HepG2 (cell line): ENCODE measurements at regions not wholly inside any gene's neighbourhood (a gene's known extent, or its start where the extent isn't known, plus 50 kb on each side); places are given as distances from the start of the nearest gene placed in this dataset.

Experiments used
- FOXA1 ChIP-seq, 2 experiments: fragments of 450-650 bp in 1 of 2; sonication (generic) in 1 of 2; formaldehyde crosslinking in 1 of 2; IDR thresholded peaks; 2 replicates each; pipeline versions ENCODE4 v1.4.0 to v1.6.1; 2016 to 2020; ENCODE audit warnings: missing genetic modification reagents in 1 of 2
- FOXM1 ChIP-seq: sonication (generic); formaldehyde crosslinking; IDR thresholded peaks from 2 replicates; pipeline ENCODE4 v1.5.0; 2020; ENCODE audit warnings: missing genetic modification reagents
- JDP2 ChIP-seq: sonication (generic); formaldehyde crosslinking; IDR thresholded peaks from 2 replicates; pipeline ENCODE4 v1.8.1; 2022; ENCODE audit warnings: missing genetic modification reagents, borderline replicate concordance
- MED8 ChIP-seq: sonication (generic); formaldehyde crosslinking; IDR thresholded peaks from 2 replicates; pipeline ENCODE4 v1.8.1; 2023; ENCODE audit warnings: mild to moderate bottlenecking, missing genetic modification reagents; ENCODE audit not compliant: insufficient replicate concordance
- MTF1 ChIP-seq: sonication (generic); formaldehyde crosslinking; IDR thresholded peaks from 2 replicates; pipeline ENCODE4 v1.5.0; 2020; ENCODE audit warnings: missing genetic modification reagents
- NCOA1 ChIP-seq: sonication (generic); formaldehyde crosslinking; IDR thresholded peaks from 2 replicates; pipeline ENCODE4 v1.9.0; 2021; ENCODE audit warnings: missing genetic modification reagents
- NR1H2 ChIP-seq: sonication (generic); formaldehyde crosslinking; IDR thresholded peaks from 2 replicates; pipeline ENCODE4 v1.8.1; 2022; ENCODE audit warnings: low read depth, missing genetic modification reagents, borderline replicate concordance
- SMAD9 ChIP-seq: sonication (generic); formaldehyde crosslinking; IDR thresholded peaks from 2 replicates; pipeline ENCODE4 v1.5.1; 2020; ENCODE audit warnings: mild to moderate bottlenecking, missing genetic modification reagents
- TBP ChIP-seq: sonication (generic); formaldehyde crosslinking; IDR thresholded peaks from 2 replicates; pipeline ENCODE4 v1.5.0; 2020; ENCODE audit warnings: missing genetic modification reagents
- ZFP37 ChIP-seq: sonication (generic); formaldehyde crosslinking; IDR thresholded peaks from 2 replicates; pipeline ENCODE4 v1.4.0; 2020; ENCODE audit warnings: missing genetic modification reagents, borderline replicate concordance
- ZFP62 ChIP-seq: sonication (generic); formaldehyde crosslinking; IDR thresholded peaks from 2 replicates; pipeline ENCODE4 v1.4.0; 2020; ENCODE audit warnings: missing genetic modification reagents
- ZNF3 ChIP-seq: IDR thresholded peaks from 2 replicates; pipeline ENCODE4 v1.7.0; 2017; ENCODE audit warnings: inconsistent platforms
- ZNF451 ChIP-seq: sonication (generic); formaldehyde crosslinking; IDR thresholded peaks from 2 replicates; pipeline ENCODE4 v1.5.0; 2020; ENCODE audit warnings: mild to moderate bottlenecking, missing genetic modification reagents
- ZNF564 ChIP-seq: sonication (generic); formaldehyde crosslinking; IDR thresholded peaks from 2 replicates; pipeline ENCODE4 v1.8.1; 2023; ENCODE audit warnings: mild to moderate bottlenecking, missing genetic modification reagents
- ZNF615 ChIP-seq: sonication (generic); formaldehyde crosslinking; IDR thresholded peaks from 2 replicates; pipeline ENCODE4 v1.5.0; 2020; ENCODE audit warnings: mild to moderate bottlenecking, missing genetic modification reagents, borderline replicate concordance
- ZNF678 ChIP-seq: sonication (generic); formaldehyde crosslinking; IDR thresholded peaks from 2 replicates; pipeline ENCODE4 v1.4.0; 2020; ENCODE audit warnings: mild to moderate bottlenecking, missing genetic modification reagents
- ZNF788 ChIP-seq: sonication (generic); formaldehyde crosslinking; IDR thresholded peaks from 2 replicates; pipeline ENCODE4 v1.5.0; 2020; ENCODE audit warnings: mild to moderate bottlenecking, missing genetic modification reagents, borderline replicate concordance
- ZSCAN20 ChIP-seq: sonication (generic); formaldehyde crosslinking; IDR thresholded peaks from 2 replicates; pipeline ENCODE4 v1.4.0; 2020; ENCODE audit warnings: missing genetic modification reagents, mild to moderate bottlenecking, borderline replicate concordance
- ZSCAN25 ChIP-seq: sonication (generic); formaldehyde crosslinking; IDR thresholded peaks from 2 replicates; pipeline ENCODE4 v1.8.0; 2022; ENCODE audit warnings: mild to moderate bottlenecking, missing genetic modification reagents
- TF ChIP-seq, protein P1 (sequence below): sonication (generic); formaldehyde crosslinking; IDR thresholded peaks from 2 replicates; pipeline ENCODE4 v1.5.0; 2020; ENCODE audit warnings: mild to moderate bottlenecking, missing genetic modification reagents, borderline replicate concordance
- TF ChIP-seq, protein P2 (sequence below): fragments of 450-650 bp; IDR thresholded peaks from 2 replicates; pipeline ENCODE4 v1.6.1; 2017; ENCODE audit warnings: mild to moderate bottlenecking
- TF ChIP-seq, protein P3 (sequence below): sonication (generic); formaldehyde crosslinking; IDR thresholded peaks from 2 replicates; pipeline ENCODE4 v1.9.0; 2021; ENCODE audit warnings: missing genetic modification reagents, mild to moderate bottlenecking, borderline replicate concordance
- TF ChIP-seq, protein P4 (sequence below): sonication (generic); formaldehyde crosslinking; IDR thresholded peaks from 2 replicates; pipeline ENCODE4 v1.5.1; 2020; ENCODE audit warnings: missing genetic modification reagents, mild to moderate bottlenecking, borderline replicate concordance

DNA sequence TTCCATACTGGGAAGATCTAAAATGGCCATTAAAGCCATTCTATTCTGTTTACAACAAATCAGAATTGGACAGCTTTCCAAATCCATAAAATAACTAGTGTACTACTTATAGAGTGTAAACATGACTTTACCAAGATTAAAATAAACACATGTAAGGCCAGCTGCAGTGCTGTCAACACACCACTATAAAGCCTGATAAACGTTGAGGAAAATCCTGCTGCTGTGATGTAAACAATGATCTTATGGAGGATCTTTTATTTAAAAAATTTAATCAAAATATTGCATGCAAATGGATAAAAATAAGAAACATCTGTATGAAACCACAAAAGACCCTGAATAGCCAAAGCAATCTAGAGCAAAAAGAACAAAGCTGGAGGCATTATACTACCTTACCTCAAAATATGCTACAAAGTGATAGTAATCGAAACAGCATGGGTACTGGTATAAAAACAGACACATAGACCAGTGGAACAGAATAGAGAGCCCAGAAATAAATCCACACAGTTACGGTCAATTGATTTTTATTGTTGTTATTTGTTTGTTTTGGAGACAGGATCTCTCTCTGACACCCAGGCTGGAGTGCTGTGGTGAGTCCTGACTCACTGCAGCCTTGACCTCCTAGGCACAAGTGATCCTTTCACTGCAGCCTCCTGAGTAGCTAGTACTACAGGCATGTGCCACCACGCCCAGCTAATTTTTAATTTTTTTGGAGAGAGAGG lies 428.8 kb upstream of the C2CD4B start (continued):
- TF ChIP-seq, protein P1, sequence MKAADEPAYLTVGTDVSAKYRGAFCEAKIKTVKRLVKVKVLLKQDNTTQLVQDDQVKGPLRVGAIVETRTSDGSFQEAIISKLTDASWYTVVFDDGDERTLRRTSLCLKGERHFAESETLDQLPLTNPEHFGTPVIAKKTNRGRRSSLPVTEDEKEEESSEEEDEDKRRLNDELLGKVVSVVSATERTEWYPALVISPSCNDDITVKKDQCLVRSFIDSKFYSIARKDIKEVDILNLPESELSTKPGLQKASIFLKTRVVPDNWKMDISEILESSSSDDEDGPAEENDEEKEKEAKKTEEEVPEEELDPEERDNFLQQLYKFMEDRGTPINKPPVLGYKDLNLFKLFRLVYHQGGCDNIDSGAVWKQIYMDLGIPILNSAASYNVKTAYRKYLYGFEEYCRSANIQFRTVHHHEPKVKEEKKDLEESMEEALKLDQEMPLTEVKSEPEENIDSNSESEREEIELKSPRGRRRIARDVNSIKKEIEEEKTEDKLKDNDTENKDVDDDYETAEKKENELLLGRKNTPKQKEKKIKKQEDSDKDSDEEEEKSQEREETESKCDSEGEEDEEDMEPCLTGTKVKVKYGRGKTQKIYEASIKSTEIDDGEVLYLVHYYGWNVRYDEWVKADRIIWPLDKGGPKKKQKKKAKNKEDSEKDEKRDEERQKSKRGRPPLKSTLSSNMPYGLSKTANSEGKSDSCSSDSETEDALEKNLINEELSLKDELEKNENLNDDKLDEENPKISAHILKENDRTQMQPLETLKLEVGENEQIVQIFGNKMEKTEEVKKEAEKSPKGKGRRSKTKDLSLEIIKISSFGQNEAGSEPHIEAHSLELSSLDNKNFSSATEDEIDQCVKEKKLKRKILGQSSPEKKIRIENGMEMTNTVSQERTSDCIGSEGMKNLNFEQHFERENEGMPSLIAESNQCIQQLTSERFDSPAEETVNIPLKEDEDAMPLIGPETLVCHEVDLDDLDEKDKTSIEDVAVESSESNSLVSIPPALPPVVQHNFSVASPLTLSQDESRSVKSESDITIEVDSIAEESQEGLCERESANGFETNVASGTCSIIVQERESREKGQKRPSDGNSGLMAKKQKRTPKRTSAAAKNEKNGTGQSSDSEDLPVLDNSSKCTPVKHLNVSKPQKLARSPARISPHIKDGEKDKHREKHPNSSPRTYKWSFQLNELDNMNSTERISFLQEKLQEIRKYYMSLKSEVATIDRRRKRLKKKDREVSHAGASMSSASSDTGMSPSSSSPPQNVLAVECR (CRISPR knock-in tag) = no peak
- TF ChIP-seq ZNF615 (CRISPR knock-in tag) (no peak), ZSCAN20 (CRISPR knock-in tag) (no peak), SMAD9 (CRISPR knock-in tag) (no peak), ZNF451 (CRISPR knock-in tag) (no peak), MED8 (CRISPR knock-in tag) (no peak), NR1H2 (no peak), ZNF564 (CRISPR knock-in tag) (no peak), ZFP37 (CRISPR knock-in tag) (no peak), NCOA1 (no peak), ZFP62 (CRISPR knock-in tag) (no peak), FOXA1 (IDR thresholded peaks at IDR 0.05) (no peak), FOXA1 (CRISPR knock-in tag; IDR thresholded peaks at IDR 0.05) (no peak), ZNF3 (no peak), ZNF678 (CRISPR knock-in tag) (no peak), ZSCAN25 (CRISPR knock-in tag) (no peak), FOXM1 (no peak), JDP2 (CRISPR knock-in tag) (no peak), ZNF788 (CRISPR knock-in tag) (no peak), TBP (CRISPR knock-in tag) (no peak), MTF1 (CRISPR knock-in tag) (no peak)
- TF ChIP-seq, protein P2, sequence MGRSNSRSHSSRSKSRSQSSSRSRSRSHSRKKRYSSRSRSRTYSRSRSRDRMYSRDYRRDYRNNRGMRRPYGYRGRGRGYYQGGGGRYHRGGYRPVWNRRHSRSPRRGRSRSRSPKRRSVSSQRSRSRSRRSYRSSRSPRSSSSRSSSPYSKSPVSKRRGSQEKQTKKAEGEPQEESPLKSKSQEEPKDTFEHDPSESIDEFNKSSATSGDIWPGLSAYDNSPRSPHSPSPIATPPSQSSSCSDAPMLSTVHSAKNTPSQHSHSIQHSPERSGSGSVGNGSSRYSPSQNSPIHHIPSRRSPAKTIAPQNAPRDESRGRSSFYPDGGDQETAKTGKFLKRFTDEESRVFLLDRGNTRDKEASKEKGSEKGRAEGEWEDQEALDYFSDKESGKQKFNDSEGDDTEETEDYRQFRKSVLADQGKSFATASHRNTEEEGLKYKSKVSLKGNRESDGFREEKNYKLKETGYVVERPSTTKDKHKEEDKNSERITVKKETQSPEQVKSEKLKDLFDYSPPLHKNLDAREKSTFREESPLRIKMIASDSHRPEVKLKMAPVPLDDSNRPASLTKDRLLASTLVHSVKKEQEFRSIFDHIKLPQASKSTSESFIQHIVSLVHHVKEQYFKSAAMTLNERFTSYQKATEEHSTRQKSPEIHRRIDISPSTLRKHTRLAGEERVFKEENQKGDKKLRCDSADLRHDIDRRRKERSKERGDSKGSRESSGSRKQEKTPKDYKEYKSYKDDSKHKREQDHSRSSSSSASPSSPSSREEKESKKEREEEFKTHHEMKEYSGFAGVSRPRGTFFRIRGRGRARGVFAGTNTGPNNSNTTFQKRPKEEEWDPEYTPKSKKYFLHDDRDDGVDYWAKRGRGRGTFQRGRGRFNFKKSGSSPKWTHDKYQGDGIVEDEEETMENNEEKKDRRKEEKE = no peak
- TF ChIP-seq, protein P3, sequence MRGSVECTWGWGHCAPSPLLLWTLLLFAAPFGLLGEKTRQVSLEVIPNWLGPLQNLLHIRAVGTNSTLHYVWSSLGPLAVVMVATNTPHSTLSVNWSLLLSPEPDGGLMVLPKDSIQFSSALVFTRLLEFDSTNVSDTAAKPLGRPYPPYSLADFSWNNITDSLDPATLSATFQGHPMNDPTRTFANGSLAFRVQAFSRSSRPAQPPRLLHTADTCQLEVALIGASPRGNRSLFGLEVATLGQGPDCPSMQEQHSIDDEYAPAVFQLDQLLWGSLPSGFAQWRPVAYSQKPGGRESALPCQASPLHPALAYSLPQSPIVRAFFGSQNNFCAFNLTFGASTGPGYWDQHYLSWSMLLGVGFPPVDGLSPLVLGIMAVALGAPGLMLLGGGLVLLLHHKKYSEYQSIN = no peak
- TF ChIP-seq, protein P4, sequence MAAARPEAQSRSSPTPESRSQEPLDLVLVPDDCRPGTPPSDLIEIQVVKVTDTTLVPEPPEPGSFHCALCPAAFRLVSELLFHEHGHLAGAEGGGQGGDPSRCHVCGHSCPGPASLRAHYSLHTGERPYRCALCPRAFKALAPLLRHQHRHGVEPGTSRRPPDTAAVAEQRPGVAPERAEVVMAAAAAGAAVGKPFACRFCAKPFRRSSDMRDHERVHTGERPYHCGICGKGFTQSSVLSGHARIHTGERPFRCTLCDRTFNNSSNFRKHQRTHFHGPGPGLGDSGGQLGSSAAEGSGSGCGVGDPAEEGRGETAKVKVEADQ (CRISPR knock-in tag) = no peak
